NB4 (cell line): ENCODE measurements at regions not wholly inside any gene's neighbourhood (a gene's known extent, or its start where the extent isn't known, plus 50 kb on each side); places are given as distances from the start of the nearest gene placed in this dataset.

ENCODE experiments used
- CTCF ChIP-seq: IDR thresholded peaks from one replicate; pipeline ENCODE4 v1.5.1; 2012; ENCODE audit warnings: low read depth, low read length
- MAX ChIP-seq: IDR thresholded peaks from 2 replicates; pipeline ENCODE4 v1.6.1; 2011; ENCODE audit warnings: low read depth, low read length
- POLR2A ChIP-seq: IDR thresholded peaks from 2 replicates; pipeline ENCODE4 v1.6.1; 2011; ENCODE audit warnings: mild to moderate bottlenecking; ENCODE audit not compliant: insufficient read length; ENCODE audit errors: extremely low read depth

DNA sequence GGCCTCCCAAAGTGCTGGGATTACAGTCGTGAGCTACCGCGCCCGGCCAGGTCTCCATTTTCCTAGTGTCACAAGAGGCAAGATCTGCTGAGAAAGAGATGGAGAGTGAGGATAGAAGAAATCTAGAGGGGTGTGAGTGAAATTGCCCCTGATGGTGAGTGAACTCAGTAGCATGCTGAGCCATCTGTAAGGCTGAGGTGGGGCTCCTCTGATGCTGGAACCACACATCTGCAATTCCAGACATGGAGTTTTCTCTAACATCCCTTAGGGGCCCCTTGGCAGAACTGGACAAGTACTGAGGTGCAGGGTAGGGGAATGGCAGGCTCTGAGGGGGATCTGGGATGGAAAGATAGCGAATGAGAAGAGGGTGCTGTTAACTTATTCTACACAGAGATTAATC, 72.0 kb upstream of the FER start:
- no peak for TF ChIP-seq CTCF
- no peak for TF ChIP-seq POLR2A
- no peak for TF ChIP-seq MAX
